Neural progenitor cell (in vitro differentiated cells): ENCODE measurements at regions not wholly inside any gene's neighbourhood (a gene's known extent, or its start where the extent isn't known, plus 50 kb on each side); places are given as distances from the start of the nearest gene placed in this dataset.
A peak's percentile ranks its signal among the peaks of the same experiment; 100 is the strongest.

Source experiments
- DNase-seq: peaks from one replicate; pipeline ENCODE4 v3.0.0-alpha.2; 2016; ENCODE audit warnings: low spot score
- H2AFZ ChIP-seq: fragments of 200-600 bp; sonication (generic); replicated peaks from 2 replicates; pipeline ENCODE4 v1.6.1; 2016; ENCODE audit warnings: antibody characterized with exemption
- H3F3A ChIP-seq: fragments of 200-600 bp; sonication (generic); 2 replicates; pipeline ENCODE4 v1.6.1; 2016; ENCODE audit warnings: antibody characterized with exemption, low read depth
- H3K27ac ChIP-seq: fragments of 200-600 bp; sonication (generic); 2 replicates; pipeline ENCODE4 v1.5.1; 2016; ENCODE audit warnings: mild to moderate bottlenecking
- H3K27me3 ChIP-seq: fragments of 200-600 bp; sonication (generic); 2 replicates; pipeline ENCODE4 v1.6.1; 2016; ENCODE audit warnings: mild to moderate bottlenecking, moderate library complexity
- H3K36me3 ChIP-seq: fragments of 200-600 bp; sonication (generic); 2 replicates; pipeline ENCODE4 v1.5.1; 2016
- H3K4me1 ChIP-seq: fragments of 200-600 bp; sonication (generic); 2 replicates; pipeline ENCODE4 v1.6.1; 2016; ENCODE audit warnings: mixed run types
- H3K4me2 ChIP-seq: fragments of 200-600 bp; sonication (generic); 2 replicates; pipeline ENCODE4 v1.6.1; 2016
- H3K4me3 ChIP-seq: fragments of 200-600 bp; sonication (generic); 2 replicates; pipeline ENCODE4 v1.5.1; 2016
- H3K79me2 ChIP-seq: fragments of 200-600 bp; sonication (generic); 2 replicates; pipeline ENCODE4 v1.6.1; 2016; ENCODE audit warnings: low read depth
- H3K9ac ChIP-seq: fragments of 200-600 bp; sonication (generic); 2 replicates; pipeline ENCODE4 v1.6.1; 2016
- H3K9me3 ChIP-seq: fragments of 200-600 bp; sonication (generic); 2 replicates; pipeline ENCODE4 v1.5.1; 2016; ENCODE audit warnings: low read depth
- H4K20me1 ChIP-seq: fragments of 200-600 bp; sonication (generic); 2 replicates; pipeline ENCODE4 v1.6.1; 2016; ENCODE audit warnings: low read depth
- H3K27ac Mint-ChIP-seq: 3 replicates; pipeline ENCODE4 v1.8.0; 2021; ENCODE audit warnings: mixed read lengths
- H3K27me3 Mint-ChIP-seq: 2 replicates; pipeline ENCODE4 v1.8.0; 2022; ENCODE audit warnings: low read depth, mild to moderate bottlenecking, inconsistent platforms, moderate library complexity, mixed read lengths; ENCODE audit not compliant: insufficient read depth
- H3K36me3 Mint-ChIP-seq: 3 replicates; pipeline ENCODE4 v1.8.0; 2021; ENCODE audit warnings: mixed read lengths
- H3K4me1 Mint-ChIP-seq: 3 replicates; pipeline ENCODE4 v1.8.0; 2021; ENCODE audit warnings: mixed read lengths
- H3K4me3 Mint-ChIP-seq: 3 replicates; pipeline ENCODE4 v1.8.0; 2021; ENCODE audit warnings: mild to moderate bottlenecking, moderate library complexity, mixed read lengths
- H3K9me3 Mint-ChIP-seq: 3 replicates; pipeline ENCODE4 v1.8.0; 2020; ENCODE audit warnings: mixed read lengths
- EZH2 ChIP-seq: fragments of 200-600 bp; sonication (generic); IDR thresholded peaks from 2 replicates; pipeline ENCODE4 v1.6.1; 2017; ENCODE audit warnings: antibody characterized with exemption, mild to moderate bottlenecking, moderate library complexity
- EZH2phosphoT487 ChIP-seq: fragments of 200-600 bp; sonication (generic); IDR thresholded peaks from 2 replicates; pipeline ENCODE4 v1.6.1; 2017; ENCODE audit warnings: antibody characterized with exemption
- TF ChIP-seq, protein P1 (sequence below): fragments of 200-600 bp; sonication (generic); IDR thresholded peaks from 2 replicates; pipeline ENCODE4 v1.5.1; 2017; ENCODE audit warnings: antibody characterized with exemption, mild to moderate bottlenecking

DNA sequence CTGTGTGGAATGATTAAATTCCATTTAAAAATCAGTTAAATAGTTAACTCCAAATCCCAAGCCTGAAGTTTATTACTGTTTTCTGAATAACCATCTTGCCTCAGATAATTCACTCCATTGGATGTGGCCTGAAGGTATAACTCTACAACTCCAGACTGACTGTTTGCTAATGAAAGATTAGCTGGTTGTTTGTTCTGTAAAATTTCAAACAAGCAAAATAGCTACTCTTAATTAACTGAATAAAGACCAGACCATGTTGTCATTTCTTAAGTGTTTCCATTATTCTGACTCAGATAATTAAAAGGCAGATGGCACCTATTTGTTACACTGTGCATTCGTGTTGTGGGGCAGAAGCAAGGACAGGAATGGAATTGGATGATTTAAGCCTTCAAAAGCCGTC lies 78.5 kb upstream of the DDIT4L start:
- no peaks in the 10 kb centered on the region for H3K27me3 ChIP-seq
- no peaks in the 10 kb centered on the region for H4K20me1 ChIP-seq
- no peak overlapping the region for H3K9ac ChIP-seq
- H3K4me1 ChIP-seq, result no peaks in the 10 kb centered on the region
- no peaks in the 10 kb centered on the region for H3F3A ChIP-seq
- no peak overlapping the region for H3K27ac ChIP-seq
- no peak overlapping the region for H3K4me2 ChIP-seq
- H3K4me1 Mint-ChIP-seq, result peaks cover 11% of the 10 kb centered on the region
- H3K4me3 ChIP-seq, result no peak overlapping the region
- no peak overlapping the region for H2AFZ ChIP-seq
- no peak overlapping the region for H3K27ac Mint-ChIP-seq
- peaks cover 27% of the 10 kb centered on the region for H3K9me3 Mint-ChIP-seq
- H3K4me3 Mint-ChIP-seq, result no peak overlapping the region
- H3K36me3 ChIP-seq, result no peaks in the 10 kb centered on the region
- no peaks in the 10 kb centered on the region for H3K79me2 ChIP-seq
- DNase-seq, result no peak
- peaks cover 2% of the 10 kb centered on the region for H3K36me3 Mint-ChIP-seq
- no peaks in the 10 kb centered on the region for H3K9me3 ChIP-seq
- H3K27me3 Mint-ChIP-seq, result peaks cover 5% of the 10 kb centered on the region
- no peak for TF ChIP-seq EZH2

DNA sequence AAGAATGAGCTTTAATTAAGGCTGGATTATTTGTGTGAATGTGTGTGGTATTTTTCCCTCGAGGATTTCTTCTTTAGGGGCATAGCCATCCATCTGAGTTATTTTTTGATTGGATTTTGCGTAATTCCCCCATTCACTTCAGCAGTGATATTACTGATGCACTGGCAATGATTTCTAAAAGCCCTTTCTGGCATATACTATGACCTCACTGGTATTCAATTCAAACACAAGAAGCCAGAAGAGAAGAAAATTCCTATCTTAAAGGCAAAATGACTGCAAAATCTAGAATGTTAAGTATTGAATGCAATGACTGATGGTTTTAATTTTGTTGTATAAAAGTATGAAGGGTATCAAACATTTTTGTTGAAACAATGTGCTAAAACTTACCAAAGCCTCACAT lies 71.1 kb upstream of the DDIT4L start:
- Histone ChIP-seq H3K27ac (no peak overlapping the region), H3K9me3 (no peaks in the 10 kb centered on the region), H3K27me3 (no peaks in the 10 kb centered on the region), H4K20me1 (no peaks in the 10 kb centered on the region), H3K4me3 (no peak overlapping the region), H3K9ac (no peak overlapping the region), H3K4me1 (no peaks in the 10 kb centered on the region), H3K4me2 (no peak overlapping the region), H2AFZ (no peak overlapping the region), H3K79me2 (no peaks in the 10 kb centered on the region), H3K36me3 (no peaks in the 10 kb centered on the region), H3F3A (no peaks in the 10 kb centered on the region)
- Mint-ChIP-seq H3K4me1 (no peaks in the 10 kb centered on the region), H3K9me3 (peaks cover 24% of the 10 kb centered on the region), H3K36me3 (no peaks in the 10 kb centered on the region), H3K27ac (no peak overlapping the region), H3K27me3 (no peaks in the 10 kb centered on the region), H3K4me3 (no peak overlapping the region)
- DNase-seq, result no peak
- TF ChIP-seq EZH2phosphoT487 (no peak), EZH2 (no peak)
- TF ChIP-seq, protein P1, sequence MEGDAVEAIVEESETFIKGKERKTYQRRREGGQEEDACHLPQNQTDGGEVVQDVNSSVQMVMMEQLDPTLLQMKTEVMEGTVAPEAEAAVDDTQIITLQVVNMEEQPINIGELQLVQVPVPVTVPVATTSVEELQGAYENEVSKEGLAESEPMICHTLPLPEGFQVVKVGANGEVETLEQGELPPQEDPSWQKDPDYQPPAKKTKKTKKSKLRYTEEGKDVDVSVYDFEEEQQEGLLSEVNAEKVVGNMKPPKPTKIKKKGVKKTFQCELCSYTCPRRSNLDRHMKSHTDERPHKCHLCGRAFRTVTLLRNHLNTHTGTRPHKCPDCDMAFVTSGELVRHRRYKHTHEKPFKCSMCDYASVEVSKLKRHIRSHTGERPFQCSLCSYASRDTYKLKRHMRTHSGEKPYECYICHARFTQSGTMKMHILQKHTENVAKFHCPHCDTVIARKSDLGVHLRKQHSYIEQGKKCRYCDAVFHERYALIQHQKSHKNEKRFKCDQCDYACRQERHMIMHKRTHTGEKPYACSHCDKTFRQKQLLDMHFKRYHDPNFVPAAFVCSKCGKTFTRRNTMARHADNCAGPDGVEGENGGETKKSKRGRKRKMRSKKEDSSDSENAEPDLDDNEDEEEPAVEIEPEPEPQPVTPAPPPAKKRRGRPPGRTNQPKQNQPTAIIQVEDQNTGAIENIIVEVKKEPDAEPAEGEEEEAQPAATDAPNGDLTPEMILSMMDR, result no peak

DNA sequence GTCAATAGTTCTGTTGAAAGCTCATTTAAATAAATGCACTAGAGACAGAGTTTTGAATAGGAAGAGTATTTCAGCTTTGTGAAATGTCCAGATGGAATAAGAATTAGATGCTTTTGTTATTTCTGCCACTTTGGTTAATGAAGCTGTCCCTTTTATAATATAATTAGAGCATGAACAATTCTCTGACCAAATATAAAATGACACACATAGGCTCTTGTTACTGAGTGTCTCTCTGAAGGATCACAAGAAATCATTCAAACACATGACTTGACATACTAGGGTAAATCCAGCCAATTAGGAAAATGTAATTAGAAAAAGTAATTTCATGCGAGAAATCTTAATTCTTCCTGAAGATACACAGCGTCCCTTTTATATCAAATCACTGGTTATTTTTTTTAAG lies 68.4 kb upstream of the DDIT4L start:
- DNase-seq, result no peak
- no peak overlapping the region for H3K4me2 ChIP-seq
- Mint-ChIP-seq H3K9me3 (peaks cover 4% of the 10 kb centered on the region), H3K4me1 (no peaks in the 10 kb centered on the region), H3K27ac (no peak overlapping the region), H3K4me3 (no peak overlapping the region), H3K36me3 (no peaks in the 10 kb centered on the region), H3K27me3 (no peaks in the 10 kb centered on the region)
- no peak overlapping the region for H3K4me3 ChIP-seq
- H3K79me2 ChIP-seq, result no peaks in the 10 kb centered on the region
- no peaks in the 10 kb centered on the region for H4K20me1 ChIP-seq
- no peaks in the 10 kb centered on the region for H3K9me3 ChIP-seq
- H3K27ac ChIP-seq, result no peak overlapping the region
- no peaks in the 10 kb centered on the region for H3K36me3 ChIP-seq
- no peaks in the 10 kb centered on the region for H3F3A ChIP-seq
- TF ChIP-seq EZH2, result no peak
- TF ChIP-seq, protein P1, result no peak
- no peaks in the 10 kb centered on the region for H3K27me3 ChIP-seq
- H3K9ac ChIP-seq, result no peak overlapping the region
- no peaks in the 10 kb centered on the region for H3K4me1 ChIP-seq
- H2AFZ ChIP-seq, result peak overlapping the region; percentile 2

DNA sequence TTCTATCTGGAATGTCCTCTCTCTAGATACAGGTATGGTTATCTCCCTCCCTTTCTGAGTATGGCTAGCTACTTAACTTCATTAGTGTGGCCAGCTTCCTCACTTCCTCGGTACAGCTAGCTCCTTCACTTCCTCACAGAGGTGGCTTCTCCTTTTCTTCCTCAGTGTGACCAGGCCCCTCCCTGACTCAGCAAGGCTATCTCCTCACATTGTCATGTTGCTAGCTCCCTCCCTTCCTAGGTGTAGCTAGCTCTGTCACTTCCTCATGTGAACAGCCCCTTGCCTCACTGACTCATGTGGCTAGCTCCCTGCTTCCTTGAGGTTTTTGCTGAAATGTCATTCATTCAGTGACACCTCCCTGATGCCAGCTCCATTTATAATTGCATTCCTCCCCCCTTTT lies 67.3 kb upstream of the DDIT4L start:
- no peak overlapping the region for H3K9ac ChIP-seq
- H3K4me2 ChIP-seq, result no peak overlapping the region
- no peak overlapping the region for H3K4me3 ChIP-seq
- no peak for DNase-seq
- H3K9me3 Mint-ChIP-seq, result no peaks in the 10 kb centered on the region
- no peak overlapping the region for H2AFZ ChIP-seq
- H3K27me3 Mint-ChIP-seq, result no peaks in the 10 kb centered on the region
- no peaks in the 10 kb centered on the region for H3K36me3 Mint-ChIP-seq
- no peaks in the 10 kb centered on the region for H3K9me3 ChIP-seq
- no peak overlapping the region for H3K27ac ChIP-seq
- no peak overlapping the region for H3K4me3 Mint-ChIP-seq
- no peak for TF ChIP-seq EZH2
- no peak for TF ChIP-seq EZH2phosphoT487
- TF ChIP-seq, protein P1, result no peak
- no peaks in the 10 kb centered on the region for H3K27me3 ChIP-seq
- H3K4me1 ChIP-seq, result no peaks in the 10 kb centered on the region
- no peaks in the 10 kb centered on the region for H3F3A ChIP-seq
- no peaks in the 10 kb centered on the region for H3K4me1 Mint-ChIP-seq
- no peaks in the 10 kb centered on the region for H3K36me3 ChIP-seq
- no peak overlapping the region for H3K27ac Mint-ChIP-seq
- H3K79me2 ChIP-seq, result no peaks in the 10 kb centered on the region
- H4K20me1 ChIP-seq, result no peaks in the 10 kb centered on the region
